HAP-1 (cell line): ENCODE measurements at regions not wholly inside any gene's neighbourhood (a gene's known extent, or its start where the extent isn't known, plus 50 kb on each side); places are given as distances from the start of the nearest gene placed in this dataset.

ENCODE experiments used
- DNase-seq, 2 experiments: peaks; one replicate each; pipeline ENCODE4 v3.0.0-alpha.2; 2016 to 2020; ENCODE audit warnings: low spot score in 2 of 2
- H3K27me3 ChIP-seq: fragments of 250-450 bp; sonication (Bioruptor Pico); 2 replicates; pipeline ENCODE4 v1.5.1; 2020; ENCODE audit warnings: low read depth, mild to moderate bottlenecking, moderate library complexity
- H3K36me3 ChIP-seq: fragments of 250-450 bp; sonication (Bioruptor Pico); replicated peaks from 2 replicates; pipeline ENCODE4 v1.5.1; 2020; ENCODE audit warnings: mild to moderate bottlenecking
- H3K4me1 ChIP-seq: fragments of 250-450 bp; sonication (Bioruptor Pico); 2 replicates; pipeline ENCODE4 v1.5.1; 2020; ENCODE audit warnings: mild to moderate bottlenecking
- H3K4me3 ChIP-seq: fragments of 250-450 bp; sonication (Bioruptor Pico); 2 replicates; pipeline ENCODE4 v1.5.1; 2020; ENCODE audit warnings: mild to moderate bottlenecking, moderate library complexity
- H3K9me3 ChIP-seq: fragments of 250-450 bp; sonication (Bioruptor Pico); 2 replicates; pipeline ENCODE4 v1.5.1; 2020; ENCODE audit warnings: mild to moderate bottlenecking, moderate library complexity
- in situ Hi-C: fragments of 300-500 bp; cut with MboI; formaldehyde crosslinking; loops from 3 replicates; pipeline ENCODE4 v1.14.3; 2020; ENCODE audit warnings: low sequenced_read_pairs, inconsistent platforms, mixed read lengths

- DNase-seq: no peak
- H3K27me3 ChIP-seq: no peaks in the 10 kb centered on the region
- H3K9me3 ChIP-seq: no peaks in the 10 kb centered on the region
- in situ Hi-C loops: no loop called here
- no peaks in the 10 kb centered on the region for H3K4me1 ChIP-seq
- no peak overlapping the region for H3K4me3 ChIP-seq
- H3K36me3 ChIP-seq: no peaks in the 10 kb centered on the region
These were observed 1191.9 kb downstream of the SLITRK5 start for GRCh38 chr13:88863116-88863515.

GRCh38 chr13:88866195-88866594 is 1195.0 kb downstream of the SLITRK5 start:
- no peak for DNase-seq
- Histone ChIP-seq H3K27me3 (no peaks in the 10 kb centered on the region), H3K4me1 (no peaks in the 10 kb centered on the region), H3K9me3 (no peaks in the 10 kb centered on the region), H3K36me3 (no peaks in the 10 kb centered on the region), H3K4me3 (no peak overlapping the region)
- in situ Hi-C loops: no loop called here

- no peaks in the 10 kb centered on the region for H3K27me3 ChIP-seq
- no peak for DNase-seq
- no peak overlapping the region for H3K4me3 ChIP-seq
- in situ Hi-C loops: no loop called here
- no peaks in the 10 kb centered on the region; the same call in 1 of the 2 replicates for H3K9me3 ChIP-seq
- H3K36me3 ChIP-seq: no peaks in the 10 kb centered on the region
- no peaks in the 10 kb centered on the region for H3K4me1 ChIP-seq
These were observed 1212.6 kb downstream of the SLITRK5 start for GRCh38 chr13:88883741-88884140.

- H3K4me1 ChIP-seq: no peaks in the 10 kb centered on the region
- in situ Hi-C loops: no loop called here
- no peaks in the 10 kb centered on the region for H3K9me3 ChIP-seq
- H3K4me3 ChIP-seq: no peak overlapping the region
- no peaks in the 10 kb centered on the region for H3K27me3 ChIP-seq
- H3K36me3 ChIP-seq: no peaks in the 10 kb centered on the region
- DNase-seq: no peak
These were observed 1216.0 kb downstream of the SLITRK5 start for GRCh38 chr13:88887045-88887662.

DNA sequence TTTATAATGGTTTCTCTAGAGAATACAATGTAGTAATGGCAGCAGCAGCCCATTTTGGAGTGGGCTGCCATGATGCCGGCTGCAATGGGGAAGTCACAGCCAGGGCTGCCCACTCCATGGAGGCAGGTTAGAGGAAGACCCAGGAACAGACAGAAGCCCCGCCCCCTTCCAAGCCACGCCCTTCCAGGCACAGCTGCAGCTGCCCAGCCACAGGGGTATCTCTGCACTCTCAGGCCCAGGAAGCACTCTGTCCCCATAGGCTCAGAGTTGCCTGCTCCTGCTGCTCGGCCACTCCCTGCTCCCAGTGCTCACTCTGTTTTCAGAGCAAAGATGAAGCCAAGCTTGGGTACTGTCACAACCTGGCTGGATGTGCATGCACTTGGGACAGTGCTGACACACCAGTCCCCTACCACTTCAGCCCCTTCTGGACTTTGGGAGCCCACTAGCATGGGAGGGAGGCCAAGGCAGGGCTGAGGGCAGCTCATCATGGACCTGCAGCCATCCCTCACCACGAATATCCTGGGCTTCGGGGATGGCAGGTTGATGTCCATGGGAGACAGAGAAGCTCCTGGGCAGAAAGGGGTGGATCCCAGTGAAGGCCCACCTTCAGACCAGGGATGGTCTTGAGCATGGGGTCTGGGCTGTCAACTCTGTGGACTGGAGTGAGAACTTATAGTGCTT is 1224.2 kb downstream of the SLITRK5 start:
- in situ Hi-C loops: no loop called here
- no peaks in the 10 kb centered on the region for H3K27me3 ChIP-seq

GRCh38 chr13:88896466-88896865 is 1225.3 kb downstream of the SLITRK5 start:
- no peak overlapping the region for H3K4me3 ChIP-seq
- no peaks in the 10 kb centered on the region for H3K36me3 ChIP-seq
- H3K4me1 ChIP-seq: no peaks in the 10 kb centered on the region
- no peaks in the 10 kb centered on the region for H3K9me3 ChIP-seq
- no peaks in the 10 kb centered on the region for H3K27me3 ChIP-seq
- DNase-seq: no peak
- in situ Hi-C loops: no loop called here

More for the DNA sequence above, 1224.2 kb downstream of the SLITRK5 start:
- Histone ChIP-seq H3K9me3 (no peaks in the 10 kb centered on the region), H3K4me1 (no peaks in the 10 kb centered on the region), H3K36me3 (no peaks in the 10 kb centered on the region), H3K4me3 (no peak overlapping the region)
- no peak for DNase-seq

DNA sequence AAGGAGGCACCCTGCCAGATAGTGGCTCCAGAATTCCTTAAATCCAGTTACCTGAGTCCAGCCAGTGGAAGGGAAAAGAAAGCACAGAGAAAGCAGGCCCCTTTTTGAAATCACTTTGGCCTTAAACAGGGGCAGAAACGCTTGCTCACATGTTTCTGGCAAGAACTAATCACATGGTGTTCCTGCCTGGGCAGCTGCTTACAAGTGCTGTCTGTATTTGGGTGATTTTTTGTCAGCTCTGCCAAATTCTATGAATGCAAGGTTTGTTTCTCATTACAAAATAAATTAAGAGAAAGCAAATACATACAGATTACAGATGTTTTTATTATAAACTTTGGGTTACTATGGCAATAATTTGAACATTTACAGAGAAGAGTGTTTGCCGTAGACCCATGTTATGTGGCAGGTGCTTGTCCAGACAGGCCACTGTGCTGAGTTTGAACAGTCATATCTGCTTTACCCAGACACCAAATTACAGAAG is 1237.8 kb downstream of the SLITRK5 start:
- in situ Hi-C loops: no loop called here
- H3K4me1 ChIP-seq: no peaks in the 10 kb centered on the region
- DNase-seq: no peak
- no peaks in the 10 kb centered on the region for H3K36me3 ChIP-seq
- H3K9me3 ChIP-seq: no peaks in the 10 kb centered on the region; the same call in 1 of the 2 replicates
- no peaks in the 10 kb centered on the region for H3K27me3 ChIP-seq
- H3K4me3 ChIP-seq: no peak overlapping the region

- no peaks in the 10 kb centered on the region for H3K36me3 ChIP-seq
- H3K27me3 ChIP-seq: no peaks in the 10 kb centered on the region
- in situ Hi-C loops: no loop called here
- no peak overlapping the region for H3K4me3 ChIP-seq
- no peak for DNase-seq
- 0 out of 2 replicates have a peak, but pooled peaks cover 2% of the 10 kb centered on the region for H3K9me3 ChIP-seq
- no peaks in the 10 kb centered on the region for H3K4me1 ChIP-seq
These were observed 1248.9 kb downstream of the SLITRK5 start for GRCh38 chr13:88919970-88920628.

DNA sequence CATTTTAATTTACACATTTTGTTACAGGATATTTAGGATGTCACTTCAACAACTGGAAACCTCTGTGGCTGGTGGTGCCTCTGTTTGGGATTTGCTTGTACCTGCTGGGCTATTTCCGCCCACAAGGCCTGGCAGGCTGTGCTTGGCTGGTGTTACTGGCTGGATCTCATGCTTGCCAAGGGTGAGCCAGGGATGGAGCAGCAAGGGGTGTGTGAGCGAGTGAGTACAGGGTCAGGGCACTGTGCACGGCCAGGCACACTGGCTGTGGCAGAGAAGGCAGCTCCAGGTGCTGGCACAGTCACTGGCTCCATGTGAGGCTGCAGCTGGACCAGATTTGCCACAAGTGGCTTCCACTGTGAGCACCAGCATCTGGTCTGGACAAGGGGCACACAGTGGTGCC is 1254.8 kb downstream of the SLITRK5 start:
- no peak for DNase-seq
- in situ Hi-C loops: no loop called here
- Histone ChIP-seq H3K4me3 (no peak overlapping the region), H3K36me3 (no peaks in the 10 kb centered on the region), H3K9me3 (no peaks in the 10 kb centered on the region), H3K4me1 (no peaks in the 10 kb centered on the region), H3K27me3 (no peaks in the 10 kb centered on the region)

DNA sequence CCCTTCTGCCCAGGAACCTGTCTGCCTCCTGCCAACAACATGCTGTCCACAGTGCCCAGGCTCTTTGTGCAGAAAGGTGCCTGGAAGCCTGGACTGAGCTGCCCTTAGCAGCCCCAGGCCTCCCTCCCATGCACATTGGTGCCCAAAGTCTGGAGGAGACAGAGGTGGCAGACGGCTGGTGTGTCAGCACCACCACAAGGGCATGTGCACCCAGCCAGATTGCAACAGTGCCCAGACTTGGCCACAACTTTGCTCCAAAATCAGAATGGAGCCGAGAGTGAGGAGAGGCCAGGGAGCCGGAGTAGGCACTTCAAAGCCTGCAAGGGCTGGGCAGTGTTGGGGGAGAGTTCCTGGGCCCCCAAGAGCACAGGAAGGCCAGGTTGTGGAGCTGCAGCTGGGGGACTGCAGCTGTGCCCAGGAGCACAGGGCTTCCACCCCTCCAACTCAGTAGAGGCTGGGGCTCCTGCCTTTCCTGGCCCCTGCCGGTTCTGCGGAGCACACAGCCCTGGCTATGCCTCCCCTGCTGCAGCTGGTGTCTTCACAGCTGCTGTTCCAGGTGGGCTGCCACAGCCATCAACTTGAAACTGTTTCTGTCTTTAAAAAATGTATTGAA is 1255.8 kb downstream of the SLITRK5 start:
- no peaks in the 10 kb centered on the region for H3K4me1 ChIP-seq
- in situ Hi-C loops: no loop called here
- no peak for DNase-seq
- H3K36me3 ChIP-seq: no peaks in the 10 kb centered on the region
- H3K4me3 ChIP-seq: no peak overlapping the region
- H3K9me3 ChIP-seq: no peaks in the 10 kb centered on the region; the same call in 1 of the 2 replicates
- no peaks in the 10 kb centered on the region for H3K27me3 ChIP-seq

GRCh38 chr13:88932950-88933349 is 1261.8 kb downstream of the SLITRK5 start:
- Histone ChIP-seq H3K4me3 (no peak overlapping the region), H3K36me3 (no peaks in the 10 kb centered on the region), H3K27me3 (no peaks in the 10 kb centered on the region), H3K4me1 (no peaks in the 10 kb centered on the region), H3K9me3 (no peaks in the 10 kb centered on the region; the same call in 1 of the 2 replicates)
- in situ Hi-C loops: no loop called here
- no peak for DNase-seq

GRCh38 chr13:88937384-88937783 is 1266.2 kb downstream of the SLITRK5 start:
- no peak overlapping the region for H3K4me3 ChIP-seq
- no peaks in the 10 kb centered on the region for H3K4me1 ChIP-seq
- H3K36me3 ChIP-seq: no peaks in the 10 kb centered on the region
- no peaks in the 10 kb centered on the region for H3K27me3 ChIP-seq
- in situ Hi-C loops: no loop called here
- no peaks in the 10 kb centered on the region; the same call in 1 of the 2 replicates for H3K9me3 ChIP-seq
- DNase-seq: no peak

- in situ Hi-C loops: no loop called here
These were observed 1274.6 kb downstream of the SLITRK5 start for GRCh38 chr13:88945793-88946192.

GRCh38 chr13:88948501-88948900 is 1277.3 kb downstream of the SLITRK5 start:
- H3K9me3 ChIP-seq: 0 out of 2 replicates have a peak, but pooled peaks cover 3% of the 10 kb centered on the region
- no peaks in the 10 kb centered on the region for H3K4me1 ChIP-seq
- H3K4me3 ChIP-seq: no peak overlapping the region
- no peaks in the 10 kb centered on the region for H3K36me3 ChIP-seq
- DNase-seq: no peak
- no peaks in the 10 kb centered on the region for H3K27me3 ChIP-seq
- in situ Hi-C loops: no loop called here

More at GRCh38 chr13:88945793-88946192, 1274.6 kb downstream of the SLITRK5 start:
- 0 out of 2 replicates have a peak, but pooled peaks cover 3% of the 10 kb centered on the region for H3K9me3 ChIP-seq
- DNase-seq: no peak
- no peaks in the 10 kb centered on the region for H3K27me3 ChIP-seq
- H3K4me3 ChIP-seq: no peak overlapping the region
- no peaks in the 10 kb centered on the region for H3K36me3 ChIP-seq
- no peaks in the 10 kb centered on the region for H3K4me1 ChIP-seq
